HG02623 (cell line): ENCODE measurements at regions not wholly inside any gene's neighbourhood (a gene's known extent, or its start where the extent isn't known, plus 50 kb on each side); places are given as distances from the start of the nearest gene placed in this dataset.
"Not testable (repeated sequence)": the region's sequence is repeated elsewhere in the genome, so short reads cannot be mapped to it uniquely, and the experiment has no call there.

ENCODE experiments used
- ATAC-seq: cut with Tn5 transposase; IDR thresholded peaks from one replicate; pipeline ENCODE4 v1.9.1; 2021; ENCODE audit warnings: moderate library complexity; ENCODE audit not compliant: unreplicated experiment

- ATAC-seq = no peak
These were observed 1239.5 kb upstream of the ZEB2 start for GRCh38 chr2:145759228-145759915.

GRCh38 chr2:145757503-145758246, 1237.8 kb upstream of the ZEB2 start:
- no peak for ATAC-seq

- ATAC-seq = no peak
These were observed 1235.3 kb upstream of the ZEB2 start for GRCh38 chr2:145755019-145755837.

- no peak for ATAC-seq
These were observed 1234.0 kb upstream of the ZEB2 start for GRCh38 chr2:145753966-145754365.

GRCh38 chr2:145753041-145753608, 1233.2 kb upstream of the ZEB2 start:
- no peak for ATAC-seq

- peak; percentile 21 for ATAC-seq
These were observed 1232.3 kb upstream of the ZEB2 start for GRCh38 chr2:145752091-145752806.

GRCh38 chr2:145751629-145752028, 1231.7 kb upstream of the ZEB2 start:
- peak; percentile 79 for ATAC-seq

- ATAC-seq = peak; percentile 8
These were observed 1231.2 kb upstream of the ZEB2 start for GRCh38 chr2:145751155-145751554.

GRCh38 chr2:145750612-145751011, 1230.7 kb upstream of the ZEB2 start:
- ATAC-seq = no peak

GRCh38 chr2:145750144-145750543, 1230.2 kb upstream of the ZEB2 start:
- ATAC-seq = no peak

GRCh38 chr2:145749556-145749955, 1229.6 kb upstream of the ZEB2 start:
- no peak for ATAC-seq

- ATAC-seq = peak; percentile 38
These were observed 1229.0 kb upstream of the ZEB2 start for GRCh38 chr2:145748927-145749326.

GRCh38 chr2:145747715-145748114, 1227.8 kb upstream of the ZEB2 start:
- ATAC-seq = no peak

GRCh38 chr2:145745387-145745721, 1225.4 kb upstream of the ZEB2 start:
- not testable (repeated sequence) for ATAC-seq

- ATAC-seq = peak; percentile 76
These were observed 1224.8 kb upstream of the ZEB2 start for GRCh38 chr2:145744541-145745386.

GRCh38 chr2:145743011-145743410, 1223.1 kb upstream of the ZEB2 start:
- no peak for ATAC-seq

- no peak for ATAC-seq
These were observed 1221.7 kb upstream of the ZEB2 start for GRCh38 chr2:145741636-145742035.

- ATAC-seq = no peak
These were observed 1221.3 kb upstream of the ZEB2 start for GRCh38 chr2:145741181-145741580.

GRCh38 chr2:145740302-145740701, 1220.4 kb upstream of the ZEB2 start:
- no peak for ATAC-seq

GRCh38 chr2:145739681-145740080, 1219.8 kb upstream of the ZEB2 start:
- ATAC-seq = peak; percentile 78
